ENCODE measurements at regions not wholly inside any gene's neighbourhood (a gene's known extent, or its start where the extent isn't known, plus 50 kb on each side); places are given as distances from the start of the nearest gene placed in this dataset.

GRCh38 chr1:170853867-170854266 lies 81.5 kb upstream of the MROH9 start:
- H3K9me3 ChIP-seq (ENCODE audit: insufficient read depth, low read depth, low read length): no peaks in the 10 kb centered on the region
- no peak overlapping the region for H3K4me3 ChIP-seq (ENCODE audit: low read length, poor library complexity, severe bottlenecking)
- no peaks in the 10 kb centered on the region for H3K27me3 ChIP-seq (ENCODE audit: insufficient read depth, low read length, poor library complexity, severe bottlenecking)
- no peaks in the 10 kb centered on the region for H3K79me2 ChIP-seq (ENCODE audit: insufficient read depth, low read length)
- no peaks in the 10 kb centered on the region for H3K36me3 ChIP-seq (ENCODE audit: insufficient read depth, low read length)
- H3F3A ChIP-seq (ENCODE audit: low read depth): no peaks in the 10 kb centered on the region
- no peak for TF ChIP-seq EZH2phosphoT487 (IDR thresholded peaks at IDR 0.05; ENCODE audit: borderline replicate concordance)
- no peak for TF ChIP-seq CTCF (conservative IDR thresholded peaks at IDR 0.05; ENCODE audit: low read length)
- H3K4me1 ChIP-seq (ENCODE audit: insufficient read depth, low read length, poor library complexity, severe bottlenecking): peaks cover 18% of the 10 kb centered on the region
- no peaks in the 10 kb centered on the region for H3K9me2 ChIP-seq (replicated peaks; ENCODE audit: low read depth, low read length)
- H2AFZ ChIP-seq (ENCODE audit: low read length): peak overlapping the region; percentile 77
- no peaks in the 10 kb centered on the region for H4K20me1 ChIP-seq (ENCODE audit: insufficient read depth, low read length, poor library complexity, severe bottlenecking)
- no peak overlapping the region for H3K9ac ChIP-seq (ENCODE audit: low read depth, low read length, poor library complexity, severe bottlenecking)
- H3K4me2 ChIP-seq (ENCODE audit: low read depth, low read length, poor library complexity, severe bottlenecking): no peak overlapping the region

- TF ChIP-seq EZH2phosphoT487 (IDR thresholded peaks at IDR 0.05; ENCODE audit: borderline replicate concordance): no peak
- no peak overlapping the region for H3K4me2 ChIP-seq (ENCODE audit: low read depth, low read length, poor library complexity, severe bottlenecking)
- H3K27me3 ChIP-seq (ENCODE audit: insufficient read depth, low read length, poor library complexity, severe bottlenecking): no peaks in the 10 kb centered on the region
- peak overlapping the region; percentile 77; the same call in 1 of the 2 replicates for H2AFZ ChIP-seq (ENCODE audit: low read length)
- H3K4me3 ChIP-seq (ENCODE audit: low read length, poor library complexity, severe bottlenecking): no peak overlapping the region
- no peak overlapping the region for H3K9ac ChIP-seq (ENCODE audit: low read depth, low read length, poor library complexity, severe bottlenecking)
- no peaks in the 10 kb centered on the region for H3K79me2 ChIP-seq (ENCODE audit: insufficient read depth, low read length)
- peaks cover 18% of the 10 kb centered on the region for H3K4me1 ChIP-seq (ENCODE audit: insufficient read depth, low read length, poor library complexity, severe bottlenecking)
- no peaks in the 10 kb centered on the region for H3F3A ChIP-seq (ENCODE audit: low read depth)
- H3K9me3 ChIP-seq (ENCODE audit: insufficient read depth, low read depth, low read length): no peaks in the 10 kb centered on the region
- H3K9me2 ChIP-seq (replicated peaks; ENCODE audit: low read depth, low read length): no peaks in the 10 kb centered on the region
- H3K36me3 ChIP-seq (ENCODE audit: insufficient read depth, low read length): no peaks in the 10 kb centered on the region
- no peaks in the 10 kb centered on the region for H4K20me1 ChIP-seq (ENCODE audit: insufficient read depth, low read length, poor library complexity, severe bottlenecking)
These were observed 80.7 kb upstream of the MROH9 start for GRCh38 chr1:170854677-170855076.

- no peak overlapping the region for H2AFZ ChIP-seq (ENCODE audit: low read length)
- no peaks in the 10 kb centered on the region for H3K27me3 ChIP-seq (ENCODE audit: insufficient read depth, low read length, poor library complexity, severe bottlenecking)
- no peak overlapping the region for H3K4me2 ChIP-seq (ENCODE audit: low read depth, low read length, poor library complexity, severe bottlenecking)
- H3F3A ChIP-seq (ENCODE audit: low read depth): no peaks in the 10 kb centered on the region
- H3K9me2 ChIP-seq (replicated peaks; ENCODE audit: low read depth, low read length): no peaks in the 10 kb centered on the region
- H3K9me3 ChIP-seq (ENCODE audit: insufficient read depth, low read depth, low read length): no peaks in the 10 kb centered on the region
- no peaks in the 10 kb centered on the region for H3K79me2 ChIP-seq (ENCODE audit: insufficient read depth, low read length)
- H3K4me3 ChIP-seq (ENCODE audit: low read length, poor library complexity, severe bottlenecking): no peak overlapping the region
- no peaks in the 10 kb centered on the region for H3K36me3 ChIP-seq (ENCODE audit: insufficient read depth, low read length)
- H3K9ac ChIP-seq (ENCODE audit: low read depth, low read length, poor library complexity, severe bottlenecking): no peak overlapping the region
- no peak for TF ChIP-seq EZH2phosphoT487 (IDR thresholded peaks at IDR 0.05; ENCODE audit: borderline replicate concordance)
- TF ChIP-seq CTCF (conservative IDR thresholded peaks at IDR 0.05; ENCODE audit: low read length): no peak
- no peaks in the 10 kb centered on the region for H4K20me1 ChIP-seq (ENCODE audit: insufficient read depth, low read length, poor library complexity, severe bottlenecking)
- H3K4me1 ChIP-seq (ENCODE audit: insufficient read depth, low read length, poor library complexity, severe bottlenecking): peaks cover 16% of the 10 kb centered on the region
These were observed 78.9 kb upstream of the MROH9 start for GRCh38 chr1:170856455-170856854.

- no peak overlapping the region for H3K9ac ChIP-seq (ENCODE audit: low read depth, low read length, poor library complexity, severe bottlenecking)
These were observed 77.4 kb upstream of the MROH9 start for GRCh38 chr1:170857955-170858354.

More at GRCh38 chr1:170857955-170858354, 77.4 kb upstream of the MROH9 start:
- peaks cover 4% of the 10 kb centered on the region for H3K4me1 ChIP-seq (ENCODE audit: insufficient read depth, low read length, poor library complexity, severe bottlenecking)
- no peaks in the 10 kb centered on the region for H3K27me3 ChIP-seq (ENCODE audit: insufficient read depth, low read length, poor library complexity, severe bottlenecking)
- H3F3A ChIP-seq (ENCODE audit: low read depth): no peaks in the 10 kb centered on the region
- no peaks in the 10 kb centered on the region for H3K9me3 ChIP-seq (ENCODE audit: insufficient read depth, low read depth, low read length)
- no peak overlapping the region for H3K4me2 ChIP-seq (ENCODE audit: low read depth, low read length, poor library complexity, severe bottlenecking)
- no peaks in the 10 kb centered on the region for H3K36me3 ChIP-seq (ENCODE audit: insufficient read depth, low read length)
- no peak overlapping the region for H2AFZ ChIP-seq (ENCODE audit: low read length)
- H3K4me3 ChIP-seq (ENCODE audit: low read length, poor library complexity, severe bottlenecking): no peak overlapping the region
- TF ChIP-seq EZH2phosphoT487 (IDR thresholded peaks at IDR 0.05; ENCODE audit: borderline replicate concordance): no peak
- no peak for TF ChIP-seq CTCF (conservative IDR thresholded peaks at IDR 0.05; ENCODE audit: low read length)
- no peaks in the 10 kb centered on the region for H3K9me2 ChIP-seq (replicated peaks; ENCODE audit: low read depth, low read length)
- H3K79me2 ChIP-seq (ENCODE audit: insufficient read depth, low read length): no peaks in the 10 kb centered on the region
- no peaks in the 10 kb centered on the region for H4K20me1 ChIP-seq (ENCODE audit: insufficient read depth, low read length, poor library complexity, severe bottlenecking)

Data from Loucy (cell line).